IMR-90 (cell line): ENCODE measurements at regions not wholly inside any gene's neighbourhood (a gene's known extent, or its start where the extent isn't known, plus 50 kb on each side); places are given as distances from the start of the nearest gene placed in this dataset.

Experiments used
- ATAC-seq: fragments of 200-7000 bp; cut with Tn5 transposase; 2 replicates; pipeline ENCODE4 v1.9.1; 2020; ENCODE audit warnings: low read depth, mild to moderate bottlenecking, moderate library complexity
- BruUV-seq: library from RNA; stranded (reverse); fragments of 400-500 nt; replicated peaks from 2 replicates; lab custom pipeline; 2021; lab: Mats Ljungman, UMichigan
- CTCF ChIA-PET: fragments of 300-600 bp; formaldehyde crosslinking; extraction: SDS; loops from one replicate; lab custom pipeline; 2021; ENCODE audit warnings: antibody characterized with exemption; lab: Yijun Ruan, JAX
- POLR2A ChIA-PET: fragments of 300-600 bp; sonication (Branson Sonifier 250); formaldehyde crosslinking; loops from one replicate; lab custom pipeline; 2022; ENCODE audit warnings: antibody characterized with exemption; ENCODE audit not compliant: unreplicated experiment; lab: Charles Lee
- DNase-seq: peaks from one replicate; pipeline ENCODE4 v3.0.0; 2013
- H2AFZ ChIP-seq: replicated peaks from 2 replicates; pipeline ENCODE3; 2013; ENCODE audit warnings: low read length, mild to moderate bottlenecking; ENCODE audit not compliant: poor library complexity
- H2AK5ac ChIP-seq: 2 replicates; pipeline ENCODE4 v1.6.1; 2013; ENCODE audit warnings: low read depth, low read length, inconsistent platforms
- H2AK9ac ChIP-seq: replicated peaks from 2 replicates; pipeline ENCODE3; 2013; ENCODE audit warnings: mild to moderate bottlenecking, low read depth, low read length, moderate library complexity; ENCODE audit not compliant: poor library complexity
- H2BK120ac ChIP-seq: 2 replicates; pipeline ENCODE4 v1.6.1; 2013; ENCODE audit warnings: low read depth, low read length, inconsistent platforms
- H2BK15ac ChIP-seq: 3 replicates; pipeline ENCODE4 v1.6.1; 2013; ENCODE audit warnings: low read depth, low read length, inconsistent platforms
- H2BK20ac ChIP-seq: 2 replicates; pipeline ENCODE4 v1.6.1; 2013; ENCODE audit warnings: low read depth, mild to moderate bottlenecking, inconsistent platforms, low read length, moderate library complexity
- H2BK5ac ChIP-seq: 2 replicates; pipeline ENCODE4 v1.6.1; 2013; ENCODE audit warnings: mild to moderate bottlenecking, low read depth, low read length, inconsistent platforms; ENCODE audit not compliant: poor library complexity, severe bottlenecking
- H3K14ac ChIP-seq: replicated peaks from 2 replicates; pipeline ENCODE4 v1.6.1; 2013; ENCODE audit warnings: low read depth, low read length, inconsistent platforms
- H3K18ac ChIP-seq: 2 replicates; pipeline ENCODE4 v1.6.1; 2013; ENCODE audit warnings: low read depth, low read length, control low read depth
- H3K23ac ChIP-seq: 2 replicates; pipeline ENCODE4 v1.6.1; 2013; ENCODE audit warnings: low read depth, low read length, inconsistent platforms
- H3K27ac ChIP-seq: 2 replicates; pipeline ENCODE4 v1.5.1; 2013; ENCODE audit warnings: mild to moderate bottlenecking, control low read depth, low read length; ENCODE audit not compliant: insufficient read depth
- H3K27me3 ChIP-seq: 2 replicates; pipeline ENCODE4 v1.6.1; 2013; ENCODE audit warnings: low read length; ENCODE audit not compliant: control insufficient read depth, insufficient read depth
- H3K36me3 ChIP-seq: 2 replicates; pipeline ENCODE4 v1.6.1; 2013; ENCODE audit warnings: low read length, mixed read lengths; ENCODE audit not compliant: control insufficient read depth, insufficient read depth
- H3K4ac ChIP-seq: 2 replicates; pipeline ENCODE4 v1.6.1; 2013; ENCODE audit warnings: low read depth, low read length, inconsistent platforms
- H3K4me1 ChIP-seq: 2 replicates; pipeline ENCODE4 v1.6.1; 2013; ENCODE audit warnings: low read length, mixed read lengths; ENCODE audit not compliant: control insufficient read depth, insufficient read depth
- H3K4me2 ChIP-seq: 2 replicates; pipeline ENCODE4 v1.6.1; 2013; ENCODE audit warnings: low read depth, mild to moderate bottlenecking, control low read depth, low read length, moderate library complexity
- H3K4me3 ChIP-seq: 2 replicates; pipeline ENCODE4 v1.5.1; 2013; ENCODE audit warnings: low read depth, mild to moderate bottlenecking, control low read depth, low read length, moderate library complexity; ENCODE audit not compliant: insufficient read depth
- H3K56ac ChIP-seq: 2 replicates; pipeline ENCODE4 v1.6.1; 2013; ENCODE audit warnings: low read length, inconsistent platforms; ENCODE audit not compliant: insufficient read depth; ENCODE audit errors: extremely low read depth
- H3K79me1 ChIP-seq, 2 experiments: 2 replicates each; pipeline ENCODE4 v1.6.1; 2013; ENCODE audit warnings: low read length in 2 of 2, inconsistent platforms in 1 of 2, low read depth in 1 of 2
- H3K9ac ChIP-seq: 2 replicates; pipeline ENCODE4 v1.6.1; 2013; ENCODE audit warnings: low read depth, low read length, control low read depth
- H3K9me1 ChIP-seq: 2 replicates; pipeline ENCODE4 v1.6.1; 2013; ENCODE audit warnings: low read length, inconsistent platforms; ENCODE audit not compliant: insufficient read depth
- H3K9me3 ChIP-seq: 2 replicates; pipeline ENCODE4 v1.6.1; 2013; ENCODE audit warnings: low read length; ENCODE audit not compliant: control insufficient read depth, insufficient read depth
- H4K20me1 ChIP-seq: 2 replicates; pipeline ENCODE4 v1.6.1; 2013; ENCODE audit warnings: low read length, inconsistent platforms; ENCODE audit not compliant: insufficient read depth
- H4K5ac ChIP-seq: 2 replicates; pipeline ENCODE4 v1.6.1; 2013; ENCODE audit warnings: mild to moderate bottlenecking, low read depth, low read length, control low read depth
- H4K8ac ChIP-seq, 2 experiments: 2 replicates each; pipeline ENCODE4 v1.6.1; 2013; ENCODE audit warnings: low read depth in 2 of 2, low read length in 2 of 2, control low read depth in 1 of 2, inconsistent platforms in 1 of 2
- H4K91ac ChIP-seq: 2 replicates; pipeline ENCODE4 v1.6.1; 2013; ENCODE audit warnings: low read depth, low read length, inconsistent platforms; ENCODE audit not compliant: insufficient read depth
- BHLHE40 ChIP-seq: fragments of 150-350 bp; IDR thresholded peaks from 2 replicates; pipeline ENCODE4 v1.6.1; 2016; ENCODE audit warnings: mild to moderate bottlenecking, low read depth, low read length
- CEBPB ChIP-seq: IDR thresholded peaks from 2 replicates; pipeline ENCODE4 v1.6.1; 2012; ENCODE audit warnings: low read depth, low read length, improper control_type of control experiment
- CHD1 ChIP-seq: IDR thresholded peaks from 2 replicates; pipeline ENCODE4 v1.6.1; 2012; ENCODE audit warnings: low read depth, low read length, improper control_type of control experiment
- CTCF ChIP-seq: conservative IDR thresholded peaks from 2 replicates; pipeline ENCODE4 v1.5.1; 2012; ENCODE audit warnings: mild to moderate bottlenecking, low read depth, low read length, improper control_type of control experiment
- ELK1 ChIP-seq: fragments of 150-350 bp; IDR thresholded peaks from 2 replicates; pipeline ENCODE4 v1.6.1; 2016; ENCODE audit warnings: low read depth, mild to moderate bottlenecking, low read length, moderate library complexity, borderline replicate concordance
- FOS ChIP-seq: fragments of 150-350 bp; IDR thresholded peaks from 2 replicates; pipeline ENCODE4 v1.6.1; 2016; ENCODE audit warnings: low read depth, low read length
- MAFK ChIP-seq: IDR thresholded peaks from 2 replicates; pipeline ENCODE4 v1.6.1; 2012; ENCODE audit warnings: low read depth, low read length, improper control_type of control experiment
- MAZ ChIP-seq: IDR thresholded peaks from 2 replicates; pipeline ENCODE4 v1.6.1; 2012; ENCODE audit warnings: low read depth, mild to moderate bottlenecking, low read length, improper control_type of control experiment, moderate library complexity, borderline replicate concordance
- MXI1 ChIP-seq: IDR thresholded peaks from 2 replicates; pipeline ENCODE4 v1.6.1; 2012; ENCODE audit warnings: low read depth, mild to moderate bottlenecking, low read length, moderate library complexity, borderline replicate concordance
- NFE2L2 ChIP-seq: fragments of 150-350 bp; IDR thresholded peaks from 2 replicates; pipeline ENCODE4 v1.6.1; 2016; ENCODE audit warnings: low read depth, mild to moderate bottlenecking, low read length
- POLR2A ChIP-seq: IDR thresholded peaks from 2 replicates; pipeline ENCODE4 v1.6.1; 2012; ENCODE audit warnings: mild to moderate bottlenecking, low read depth, low read length
- RAD21 ChIP-seq: IDR thresholded peaks from 2 replicates; pipeline ENCODE4 v1.6.1; 2012; ENCODE audit warnings: low read length, improper control_type of control experiment
- RCOR1 ChIP-seq: IDR thresholded peaks from 2 replicates; pipeline ENCODE4 v1.6.1; 2012; ENCODE audit warnings: mild to moderate bottlenecking, low read length, improper control_type of control experiment; ENCODE audit not compliant: insufficient replicate concordance
- RFX5 ChIP-seq: IDR thresholded peaks from 2 replicates; pipeline ENCODE4 v1.8.0; 2012; ENCODE audit warnings: low read depth, mild to moderate bottlenecking, low read length, moderate library complexity
- SMC3 ChIP-seq: fragments of 150-350 bp; IDR thresholded peaks from 2 replicates; pipeline ENCODE4 v1.6.1; 2016; ENCODE audit warnings: low read depth, mild to moderate bottlenecking, antibody characterized with exemption, low read length, moderate library complexity
- USF2 ChIP-seq: fragments of 150-350 bp; IDR thresholded peaks from 2 replicates; pipeline ENCODE4 v1.6.1; 2017; ENCODE audit warnings: mild to moderate bottlenecking, antibody characterized with exemption, low read length, low read depth
- WGBS, 2 experiments: methylation state at CpG; one replicate each; pipeline versions ENCODE4 v1.1.5 to v1.1.7; 2013; ENCODE audit warnings: missing lambda C conversion rate in 2 of 2; ENCODE audit not compliant: insufficient read length in 1 of 2; ENCODE audit errors: extremely low coverage in 2 of 2; 5-methylcytosine and 5-hydroxymethylcytosine counted together
- dilution Hi-C: fragments of 300-500 bp; cut with HindIII; formaldehyde crosslinking; loops from one replicate; pipeline ENCODE4 v1.14.3; 2018; ENCODE audit warnings: low sequenced_read_pairs; ENCODE audit not compliant: unreplicated experiment
- in situ Hi-C: fragments of 300-500 bp; cut with MboI; formaldehyde crosslinking; loops from 3 replicates; pipeline ENCODE4 v1.14.3; 2019; ENCODE audit warnings: low sequenced_read_pairs, inconsistent platforms, mixed read lengths
- intact Hi-C: fragments of 100-400 bp; cut with micrococcal nuclease; formaldehyde crosslinking; loops from 2 replicates; pipeline ENCODE4 v1.10.0; 2022

GRCh38 chr5:159786201-159786600 lies 130.1 kb upstream of the ADRA1B start:
- no peaks in the 10 kb centered on the region for H4K20me1 ChIP-seq
- H3K4me2 ChIP-seq, result no peak overlapping the region
- H3K27ac ChIP-seq, result no peak overlapping the region
- H2AK5ac ChIP-seq, result no peak overlapping the region
- no peak overlapping the region for H4K91ac ChIP-seq
- H3K79me1 ChIP-seq, result no peaks in the 10 kb centered on the region
- peaks cover 5% of the 10 kb centered on the region; the same call in 1 of the 2 replicates for H3K9me1 ChIP-seq
- H3K14ac ChIP-seq, result no peak overlapping the region
- ATAC-seq (no peak), DNase-seq (no peak)
- ChIA-PET CTCF (no interaction called here), POLR2A (no interaction called here)
- no peaks in the 10 kb centered on the region for H3K27me3 ChIP-seq
- H3K9me3 ChIP-seq, result no peaks in the 10 kb centered on the region
- no peak overlapping the region for H3K4me3 ChIP-seq
- intact Hi-C loops, result no loop called here
- H2AFZ ChIP-seq, result no peak overlapping the region
- H2BK15ac ChIP-seq, result no peak overlapping the region
- no peak overlapping the region; the same call in 1 of the 2 replicates for H2BK120ac ChIP-seq
- no peak overlapping the region for H4K8ac ChIP-seq
- no peaks in the 10 kb centered on the region for H3K36me3 ChIP-seq
- TF ChIP-seq FOS (no peak), MAFK (no peak), ELK1 (no peak), RFX5 (no peak), MXI1 (no peak), POLR2A (no peak), RAD21 (no peak), NFE2L2 (no peak), CEBPB (no peak), CTCF (no peak), CHD1 (no peak), MAZ (no peak), RCOR1 (no peak), BHLHE40 (no peak), USF2 (no peak), SMC3 (no peak)
- H2BK20ac ChIP-seq, result no peak overlapping the region
- dilution Hi-C loops, result no loop called here
- in situ Hi-C loops, result no loop called here
- peaks cover 5% of the 10 kb centered on the region for H3K4me1 ChIP-seq
- WGBS, 2 experiments, result 100% methylated on average over 1 of the region's 3 CpGs; no CpG with 5 or more reads in 1 of the 2 experiments
- H2AK9ac ChIP-seq, result no peak overlapping the region
- no peak overlapping the region for H3K18ac ChIP-seq
- no TSS peak for BruUV-seq
- H3K9ac ChIP-seq, result no peak overlapping the region
- H3K23ac ChIP-seq, result no peak overlapping the region
- H4K5ac ChIP-seq, result no peak overlapping the region
- no peak overlapping the region for H3K4ac ChIP-seq
- no peak overlapping the region for H2BK5ac ChIP-seq
- H3K56ac ChIP-seq, result no peak overlapping the region
